HL-60 (cell line): ENCODE measurements at regions not wholly inside any gene's neighbourhood (a gene's known extent, or its start where the extent isn't known, plus 50 kb on each side); places are given as distances from the start of the nearest gene placed in this dataset.
"Not testable (repeated sequence)": the region's sequence is repeated elsewhere in the genome, so short reads cannot be mapped to it uniquely, and the experiment has no call there.

Experiments used
- DNase-seq, 2 experiments: peaks; one replicate each; pipeline ENCODE4 v3.0.0-alpha.2; 2010 to 2020; ENCODE audit warnings: low read depth in 1 of 2, low spot score in 1 of 2
- H3K27ac ChIP-seq: fragments of 250-450 bp; sonication (Bioruptor Pico); replicated peaks from 2 replicates; pipeline ENCODE4 v1.5.1; 2020; ENCODE audit warnings: mild to moderate bottlenecking, moderate library complexity
- H3K27me3 ChIP-seq: fragments of 250-450 bp; sonication (Bioruptor Pico); 2 replicates; pipeline ENCODE4 v1.5.1; 2021; ENCODE audit warnings: mild to moderate bottlenecking, moderate library complexity; ENCODE audit not compliant: insufficient read depth, poor library complexity, severe bottlenecking
- H3K4me3 ChIP-seq: replicated peaks from 2 replicates; pipeline ENCODE4 v1.5.1; 2011; ENCODE audit warnings: mild to moderate bottlenecking, control low read depth, low read length; ENCODE audit not compliant: insufficient read depth
- CTCF ChIP-seq: IDR thresholded peaks from one replicate; pipeline ENCODE4 v1.5.1; 2011; ENCODE audit warnings: low read length, control low read depth, inconsistent platforms; ENCODE audit not compliant: insufficient read depth
- GABPA ChIP-seq: IDR thresholded peaks from 2 replicates; pipeline ENCODE4 v1.6.1; 2012; ENCODE audit warnings: low read depth
- POLR2AphosphoS5 ChIP-seq: IDR thresholded peaks from 2 replicates; pipeline ENCODE4 v1.6.1; 2012; ENCODE audit warnings: low read depth
- REST ChIP-seq: IDR thresholded peaks from 2 replicates; pipeline ENCODE4 v1.6.1; 2012; ENCODE audit warnings: low read depth; ENCODE audit not compliant: insufficient replicate concordance
- SPI1 ChIP-seq: IDR thresholded peaks from 2 replicates; pipeline ENCODE4 v1.6.1; 2012; ENCODE audit warnings: low read depth, mild to moderate bottlenecking, borderline replicate concordance

- H3K27me3 ChIP-seq: no peaks in the 10 kb centered on the region
- no peak overlapping the region for H3K27ac ChIP-seq
- no peak for DNase-seq
- TF ChIP-seq REST (no peak), CTCF (no peak), GABPA (no peak), POLR2AphosphoS5 (no peak), SPI1 (no peak)
- H3K4me3 ChIP-seq: no peak overlapping the region
Measured at GRCh38 chr10:78420946-78421735, 387.5 kb downstream of the RPS24 start.

GRCh38 chr10:78424050-78424449 is 390.4 kb downstream of the RPS24 start:
- not testable (repeated sequence) for H3K4me3 ChIP-seq, DNase-seq, H3K27me3 ChIP-seq, H3K27ac ChIP-seq

- H3K27me3 ChIP-seq: no peaks in the 10 kb centered on the region
- DNase-seq: no peak
- no peak overlapping the region for H3K27ac ChIP-seq
- TF ChIP-seq GABPA (no peak), CTCF (peak; percentile 25)
- H3K4me3 ChIP-seq: no peak overlapping the region
Measured at GRCh38 chr10:78424723-78425122, 391.1 kb downstream of the RPS24 start.

GRCh38 chr10:78426181-78426580 is 392.5 kb downstream of the RPS24 start:
- H3K4me3 ChIP-seq: no peak overlapping the region
- DNase-seq: no peak
- H3K27ac ChIP-seq: no peak overlapping the region
- no peak for TF ChIP-seq SPI1
- no peak for TF ChIP-seq REST
- TF ChIP-seq CTCF: no peak
- no peak for TF ChIP-seq GABPA
- no peak for TF ChIP-seq POLR2AphosphoS5
- no peaks in the 10 kb centered on the region for H3K27me3 ChIP-seq
